HFFc6 (cell line): ENCODE measurements at regions not wholly inside any gene's neighbourhood (a gene's known extent, or its start where the extent isn't known, plus 50 kb on each side); places are given as distances from the start of the nearest gene placed in this dataset.

Experiments
- DNase-seq: peaks from one replicate; pipeline ENCODE4 v3.0.0-alpha.2; 2018
- H3K27ac Mint-ChIP-seq: 2 replicates; pipeline ENCODE4 v1.8.0; 2020; ENCODE audit warnings: mild to moderate bottlenecking, mixed read lengths
- H3K27me3 Mint-ChIP-seq: 2 replicates; pipeline ENCODE4 v1.8.0; 2021; ENCODE audit warnings: mild to moderate bottlenecking, moderate library complexity, mixed read lengths; ENCODE audit not compliant: insufficient read depth
- H3K36me3 Mint-ChIP-seq: 2 replicates; pipeline ENCODE4 v1.8.0; 2021; ENCODE audit warnings: low read depth, mixed read lengths
- H3K4me1 Mint-ChIP-seq: 2 replicates; pipeline ENCODE4 v1.8.0; 2020; ENCODE audit warnings: low read depth, mixed read lengths
- H3K4me3 Mint-ChIP-seq: 2 replicates; pipeline ENCODE4 v1.8.0; 2020; ENCODE audit warnings: mild to moderate bottlenecking, moderate library complexity, mixed read lengths
- H3K9me3 Mint-ChIP-seq: 2 replicates; pipeline ENCODE4 v1.8.0; 2020; ENCODE audit warnings: mild to moderate bottlenecking, mixed read lengths
- TF ChIP-seq, protein P1 (sequence below): fragments of 200-600 bp; sonication (generic); IDR thresholded peaks from 2 replicates; pipeline ENCODE4 v1.5.0; 2021; ENCODE audit warnings: antibody characterized with exemption, mild to moderate bottlenecking

GRCh38 chr2:146465460-146465859 is 1379.4 kb upstream of the ACVR2A start:
- Mint-ChIP-seq H3K36me3 (no peaks in the 10 kb centered on the region), H3K27me3 (peaks cover 2% of the 10 kb centered on the region), H3K4me3 (no peak overlapping the region), H3K9me3 (peaks cover 25% of the 10 kb centered on the region), H3K4me1 (no peaks in the 10 kb centered on the region), H3K27ac (no peak overlapping the region)
- TF ChIP-seq, protein P1, sequence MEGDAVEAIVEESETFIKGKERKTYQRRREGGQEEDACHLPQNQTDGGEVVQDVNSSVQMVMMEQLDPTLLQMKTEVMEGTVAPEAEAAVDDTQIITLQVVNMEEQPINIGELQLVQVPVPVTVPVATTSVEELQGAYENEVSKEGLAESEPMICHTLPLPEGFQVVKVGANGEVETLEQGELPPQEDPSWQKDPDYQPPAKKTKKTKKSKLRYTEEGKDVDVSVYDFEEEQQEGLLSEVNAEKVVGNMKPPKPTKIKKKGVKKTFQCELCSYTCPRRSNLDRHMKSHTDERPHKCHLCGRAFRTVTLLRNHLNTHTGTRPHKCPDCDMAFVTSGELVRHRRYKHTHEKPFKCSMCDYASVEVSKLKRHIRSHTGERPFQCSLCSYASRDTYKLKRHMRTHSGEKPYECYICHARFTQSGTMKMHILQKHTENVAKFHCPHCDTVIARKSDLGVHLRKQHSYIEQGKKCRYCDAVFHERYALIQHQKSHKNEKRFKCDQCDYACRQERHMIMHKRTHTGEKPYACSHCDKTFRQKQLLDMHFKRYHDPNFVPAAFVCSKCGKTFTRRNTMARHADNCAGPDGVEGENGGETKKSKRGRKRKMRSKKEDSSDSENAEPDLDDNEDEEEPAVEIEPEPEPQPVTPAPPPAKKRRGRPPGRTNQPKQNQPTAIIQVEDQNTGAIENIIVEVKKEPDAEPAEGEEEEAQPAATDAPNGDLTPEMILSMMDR, result no peak
- no peak for DNase-seq

DNA sequence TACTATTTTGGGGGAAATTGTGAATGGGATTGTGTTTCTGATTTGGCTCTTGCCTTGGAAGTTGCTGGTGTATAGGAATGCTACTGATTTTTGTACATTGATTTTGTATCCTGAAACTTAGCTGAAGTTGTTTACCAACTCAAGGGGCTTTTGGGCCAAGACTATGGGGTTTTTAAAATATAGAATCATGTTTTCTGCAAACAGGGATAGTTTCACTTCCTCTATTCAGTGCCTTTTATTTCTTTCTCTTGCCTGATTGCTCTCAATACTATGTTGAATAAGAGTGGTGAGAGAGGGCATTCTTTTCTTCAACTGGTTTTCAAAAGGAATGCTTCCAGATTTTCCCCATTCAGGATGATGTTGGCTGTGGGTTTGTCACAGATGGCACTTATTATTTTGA is 1383.8 kb upstream of the ACVR2A start:
- no peak for DNase-seq
- no peak overlapping the region for H3K27ac Mint-ChIP-seq
- H3K4me3 Mint-ChIP-seq, result no peak overlapping the region

DNA sequence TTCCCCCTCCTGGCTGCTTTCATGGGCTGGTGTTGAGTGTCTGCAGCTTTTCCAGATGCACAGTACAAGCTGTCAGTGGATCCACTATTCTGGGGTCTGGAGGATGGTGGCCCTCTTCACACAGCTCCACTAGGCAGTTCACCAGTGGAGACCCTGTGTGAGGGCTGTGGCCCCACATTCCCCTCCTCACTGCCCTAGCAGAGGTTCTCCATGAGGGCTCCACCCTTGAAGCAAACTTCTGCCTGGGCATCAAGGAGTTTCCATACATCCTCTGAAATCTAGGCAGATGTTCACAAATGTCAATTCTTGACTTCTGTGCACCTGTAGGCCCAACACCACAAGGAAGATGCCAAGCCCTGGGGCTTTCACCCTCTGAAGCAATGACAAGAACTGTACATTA is 1386.2 kb upstream of the ACVR2A start:
- H3K36me3 Mint-ChIP-seq, result no peaks in the 10 kb centered on the region
- H3K27me3 Mint-ChIP-seq, result no peaks in the 10 kb centered on the region
- DNase-seq, result no peak
- TF ChIP-seq, protein P1, result no peak
- no peaks in the 10 kb centered on the region for H3K4me1 Mint-ChIP-seq
- H3K9me3 Mint-ChIP-seq, result peaks cover 33% of the 10 kb centered on the region
- no peak overlapping the region for H3K4me3 Mint-ChIP-seq
- no peak overlapping the region for H3K27ac Mint-ChIP-seq

More for the DNA sequence above, 1383.8 kb upstream of the ACVR2A start:
- peaks cover 36% of the 10 kb centered on the region for H3K9me3 Mint-ChIP-seq
- H3K4me1 Mint-ChIP-seq, result no peaks in the 10 kb centered on the region
- H3K36me3 Mint-ChIP-seq, result no peaks in the 10 kb centered on the region
- TF ChIP-seq, protein P1, result no peak
- H3K27me3 Mint-ChIP-seq, result peaks cover 2% of the 10 kb centered on the region

GRCh38 chr2:146457221-146457620 is 1387.6 kb upstream of the ACVR2A start:
- Mint-ChIP-seq H3K4me1 (no peaks in the 10 kb centered on the region), H3K27me3 (no peaks in the 10 kb centered on the region), H3K36me3 (no peaks in the 10 kb centered on the region), H3K9me3 (peaks cover 28% of the 10 kb centered on the region), H3K27ac (no peak overlapping the region), H3K4me3 (no peak overlapping the region)
- peak; percentile 11 for DNase-seq
- TF ChIP-seq, protein P1, result no peak

DNA sequence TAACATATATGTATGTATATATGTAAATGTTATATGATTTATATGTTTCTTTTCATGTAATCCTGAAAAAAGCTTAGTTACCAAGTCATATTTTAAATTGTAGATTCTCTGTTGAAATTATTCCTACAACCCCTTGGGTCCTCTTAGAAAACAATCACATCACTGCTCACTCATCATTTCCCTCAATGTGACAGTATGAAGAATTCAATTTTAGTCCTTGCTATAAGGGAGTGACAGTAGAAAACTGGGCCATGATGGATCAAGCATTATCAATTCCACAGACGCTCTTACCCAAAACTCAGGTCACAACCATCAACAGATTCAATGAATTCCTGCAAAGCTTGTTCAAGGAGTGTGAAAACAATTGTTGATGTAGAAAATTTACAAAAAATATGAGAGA is 1389.5 kb upstream of the ACVR2A start:
- no peak for DNase-seq
- H3K27ac Mint-ChIP-seq, result no peak overlapping the region
- TF ChIP-seq, protein P1, result no peak
- H3K36me3 Mint-ChIP-seq, result no peaks in the 10 kb centered on the region
- H3K4me3 Mint-ChIP-seq, result no peak overlapping the region
- H3K9me3 Mint-ChIP-seq, result peaks cover 15% of the 10 kb centered on the region
- no peaks in the 10 kb centered on the region for H3K27me3 Mint-ChIP-seq
- H3K4me1 Mint-ChIP-seq, result no peaks in the 10 kb centered on the region

GRCh38 chr2:146451972-146452371 is 1392.9 kb upstream of the ACVR2A start:
- H3K27ac Mint-ChIP-seq, result no peak overlapping the region
- H3K36me3 Mint-ChIP-seq, result no peaks in the 10 kb centered on the region
- H3K4me3 Mint-ChIP-seq, result no peak overlapping the region
- peaks cover 10% of the 10 kb centered on the region; the same call in 1 of the 2 replicates for H3K9me3 Mint-ChIP-seq
- TF ChIP-seq, protein P1, result no peak
- no peaks in the 10 kb centered on the region for H3K4me1 Mint-ChIP-seq
- no peak for DNase-seq
- H3K27me3 Mint-ChIP-seq, result no peaks in the 10 kb centered on the region
